GM13977 (cell line): ENCODE measurements at regions not wholly inside any gene's neighbourhood (a gene's known extent, or its start where the extent isn't known, plus 50 kb on each side); places are given as distances from the start of the nearest gene placed in this dataset.
A peak's percentile ranks its signal among the peaks of the same experiment; 100 is the strongest.
"Not testable (repeated sequence)": the region's sequence is repeated elsewhere in the genome, so short reads cannot be mapped to it uniquely, and the experiment has no call there.

Experiments
- DNase-seq: peaks from one replicate; pipeline ENCODE4 v3.0.0; 2012; ENCODE audit warnings: low spot score
- in situ Hi-C: fragments of 300-500 bp; cut with MboI; formaldehyde crosslinking; loops from one replicate; pipeline ENCODE4 v1.12.0; 2022; ENCODE audit warnings: low sequenced_read_pairs, low pct_unique_long_range_greater_than_20kb, mixed read lengths, inconsistent platforms; ENCODE audit not compliant: unreplicated experiment
- TF ChIP-seq, protein P1 (sequence below): IDR thresholded peaks from 2 replicates; pipeline ENCODE4 v1.5.1; 2012; ENCODE audit warnings: mild to moderate bottlenecking, control low read depth; ENCODE audit not compliant: insufficient read depth; ENCODE audit errors: extremely low read depth, missing control alignments

- in situ Hi-C loops, result loop anchor here (25.0 kb wide), 2 partner anchors 209 to 534 kb away; no protein-coding TSS in a partner anchor
- TF ChIP-seq, protein P1, sequence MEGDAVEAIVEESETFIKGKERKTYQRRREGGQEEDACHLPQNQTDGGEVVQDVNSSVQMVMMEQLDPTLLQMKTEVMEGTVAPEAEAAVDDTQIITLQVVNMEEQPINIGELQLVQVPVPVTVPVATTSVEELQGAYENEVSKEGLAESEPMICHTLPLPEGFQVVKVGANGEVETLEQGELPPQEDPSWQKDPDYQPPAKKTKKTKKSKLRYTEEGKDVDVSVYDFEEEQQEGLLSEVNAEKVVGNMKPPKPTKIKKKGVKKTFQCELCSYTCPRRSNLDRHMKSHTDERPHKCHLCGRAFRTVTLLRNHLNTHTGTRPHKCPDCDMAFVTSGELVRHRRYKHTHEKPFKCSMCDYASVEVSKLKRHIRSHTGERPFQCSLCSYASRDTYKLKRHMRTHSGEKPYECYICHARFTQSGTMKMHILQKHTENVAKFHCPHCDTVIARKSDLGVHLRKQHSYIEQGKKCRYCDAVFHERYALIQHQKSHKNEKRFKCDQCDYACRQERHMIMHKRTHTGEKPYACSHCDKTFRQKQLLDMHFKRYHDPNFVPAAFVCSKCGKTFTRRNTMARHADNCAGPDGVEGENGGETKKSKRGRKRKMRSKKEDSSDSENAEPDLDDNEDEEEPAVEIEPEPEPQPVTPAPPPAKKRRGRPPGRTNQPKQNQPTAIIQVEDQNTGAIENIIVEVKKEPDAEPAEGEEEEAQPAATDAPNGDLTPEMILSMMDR, result no peak
- DNase-seq, result no peak
Measured at GRCh38 chr10:23978317-23978716, 230.6 kb upstream of the KIAA1217 start.

- no peak for DNase-seq
- TF ChIP-seq, protein P1, result no peak
- in situ Hi-C loops, result loop anchor here (25.0 kb wide), 2 partner anchors 207 to 532 kb away; no protein-coding TSS in a partner anchor
Measured at GRCh38 chr10:23980094-23980493, 228.8 kb upstream of the KIAA1217 start.

DNA sequence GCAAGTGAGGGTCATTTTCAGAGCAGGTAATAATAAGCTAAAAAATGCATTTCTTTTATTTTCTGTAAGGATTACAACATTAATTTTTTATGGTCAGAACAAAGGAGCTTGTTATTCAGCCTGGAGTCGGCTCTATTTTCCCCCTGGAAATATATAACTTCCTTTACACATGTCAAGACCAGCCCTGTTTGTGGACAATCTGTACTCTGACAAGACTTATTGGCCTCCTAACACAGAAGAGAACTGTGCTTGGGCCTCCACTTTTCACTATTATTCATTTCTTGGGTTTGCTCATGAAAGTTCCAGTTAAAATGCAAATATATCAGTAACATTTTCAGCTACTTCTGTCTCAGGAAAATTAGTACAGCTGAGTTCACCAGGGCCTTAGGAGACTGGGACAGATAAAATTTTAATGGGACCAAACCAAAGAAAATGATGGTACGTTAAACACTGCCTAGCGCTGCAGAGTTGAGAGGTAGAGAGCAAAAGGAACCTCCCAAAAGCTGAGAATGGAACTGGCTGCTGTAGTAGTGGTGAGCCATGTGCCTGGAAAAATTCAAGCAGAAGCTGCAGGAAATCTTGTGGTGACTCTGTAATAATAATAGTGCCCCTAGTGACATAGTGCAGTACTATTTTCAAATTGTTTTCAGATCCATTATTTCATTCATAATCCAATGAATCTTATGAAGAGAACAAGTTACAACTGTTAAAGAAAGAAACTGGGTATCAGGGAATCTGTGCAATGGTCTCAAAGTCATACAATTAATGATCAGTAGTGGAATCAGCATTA is 227.2 kb upstream of the KIAA1217 start:
- in situ Hi-C loops, result loop anchor here (25.0 kb wide), 2 partner anchors 206 to 531 kb away; no protein-coding TSS in a partner anchor
- TF ChIP-seq, protein P1, result no peak
- DNase-seq, result no peak

DNA sequence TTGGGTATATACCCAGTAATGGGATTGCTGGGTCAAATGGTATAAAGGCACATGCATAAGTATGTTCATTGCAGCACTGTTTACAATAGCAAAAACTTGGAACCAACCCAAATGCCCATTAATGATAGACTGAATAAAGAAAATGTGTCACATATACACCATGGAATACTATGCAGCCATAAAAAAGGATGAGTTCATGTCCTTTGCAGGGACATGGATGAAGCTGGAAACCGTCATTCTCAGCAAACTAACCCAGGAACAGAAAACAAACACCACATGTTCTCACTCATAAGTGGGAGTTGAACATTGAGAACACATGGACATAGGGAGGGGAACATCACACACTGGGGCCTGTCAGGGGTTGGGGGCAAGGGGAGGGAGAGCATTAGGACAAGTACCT is 224.5 kb upstream of the KIAA1217 start:
- DNase-seq, result not testable (repeated sequence)
- in situ Hi-C loops, result loop anchor here (25.0 kb wide), 2 partner anchors 203 to 528 kb away; no protein-coding TSS in a partner anchor

- TF ChIP-seq, protein P1, result no peak
- no peak for DNase-seq
- in situ Hi-C loops, result loop anchor here (25.0 kb wide), 2 partner anchors 199 to 524 kb away; no protein-coding TSS in a partner anchor
Measured at GRCh38 chr10:23988006-23988405, 220.9 kb upstream of the KIAA1217 start.

DNA sequence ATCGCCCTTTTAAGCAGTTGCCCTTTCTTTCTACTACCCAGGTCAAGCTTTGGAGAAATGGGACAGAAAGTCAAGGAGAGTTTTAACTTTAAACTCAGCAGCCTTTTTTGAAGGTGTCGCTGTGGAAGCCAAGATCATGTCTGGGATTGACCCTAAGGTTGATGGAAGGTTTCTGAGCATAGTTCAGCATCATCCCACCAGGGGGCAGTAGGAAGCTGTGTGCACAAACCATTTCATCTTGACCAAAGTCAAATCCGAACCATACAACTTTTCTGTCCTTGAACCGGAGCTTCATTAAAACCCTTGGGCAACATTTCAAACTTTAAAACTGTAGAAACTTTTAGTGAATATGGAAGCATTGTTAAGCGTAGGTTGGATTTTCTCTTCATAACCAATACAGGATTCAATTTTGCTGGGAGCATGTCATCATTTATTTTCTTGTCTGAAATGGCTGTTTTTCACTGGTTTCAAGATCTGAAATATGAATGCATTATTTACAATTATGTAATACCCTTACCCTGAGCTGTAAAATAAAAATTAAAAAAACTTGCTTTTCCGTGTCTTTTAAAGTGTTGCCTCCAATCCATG is 214.4 kb upstream of the KIAA1217 start:
- in situ Hi-C loops, result loop anchor here (25.0 kb wide), 2 partner anchors 193 to 518 kb away; no protein-coding TSS in a partner anchor
- TF ChIP-seq, protein P1, result peak; percentile 71
- DNase-seq, result peak; percentile 37

DNA sequence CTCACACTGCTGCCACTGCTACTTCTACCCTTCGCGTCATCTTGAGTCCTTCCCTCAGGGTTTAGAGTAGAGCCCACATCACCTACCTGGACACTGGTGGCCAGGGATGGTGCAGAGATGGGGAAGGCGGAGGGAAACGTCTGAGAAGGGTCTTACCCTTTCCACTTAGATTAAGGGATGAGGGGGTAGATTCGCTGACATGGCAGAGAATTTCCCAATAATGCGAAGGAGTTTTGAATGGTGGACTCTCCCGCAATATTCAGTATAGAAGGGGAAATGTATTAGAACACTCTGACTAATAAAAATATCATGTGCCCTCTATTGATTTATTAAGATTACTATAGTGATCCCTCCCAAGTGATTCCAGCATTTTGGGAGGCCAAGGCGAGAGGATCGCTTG is 209.5 kb upstream of the KIAA1217 start:
- in situ Hi-C loops, result loop anchor here (25.0 kb wide), 2 partner anchors 188 to 513 kb away; no protein-coding TSS in a partner anchor
- TF ChIP-seq, protein P1, result no peak
- no peak for DNase-seq
